G401.6 (cell line): ENCODE measurements at regions not wholly inside any gene's neighbourhood (a gene's known extent, or its start where the extent isn't known, plus 50 kb on each side); places are given as distances from the start of the nearest gene placed in this dataset.
"Not testable (repeated sequence)": the region's sequence is repeated elsewhere in the genome, so short reads cannot be mapped to it uniquely, and the experiment has no call there.

Source experiments
- FAIRE-seq: peaks from 2 replicates; lab custom pipeline; 2012; peaks lifted over from hg19 to GRCh38; lab: Jason Lieb, UNC

DNA sequence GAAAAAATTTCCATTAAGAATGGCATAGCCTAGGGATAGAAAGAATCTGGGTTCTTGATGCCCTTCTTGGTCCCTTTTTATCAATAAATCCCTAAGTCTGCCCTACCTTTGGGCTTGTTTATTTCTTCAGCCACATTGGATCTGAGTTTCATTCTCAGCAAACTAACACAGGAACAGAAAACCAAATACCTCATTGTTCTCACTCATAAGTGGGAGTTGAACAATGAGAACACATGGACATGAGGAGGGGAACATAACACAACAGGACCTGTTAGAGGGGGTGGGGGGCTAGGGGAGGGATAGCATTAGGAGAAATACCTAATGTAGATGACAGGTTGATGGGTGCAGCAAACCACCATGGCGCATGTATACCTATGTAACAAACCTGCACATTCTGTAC is 237.0 kb upstream of the MAP2 start:
- FAIRE-seq = not testable (repeated sequence)

DNA sequence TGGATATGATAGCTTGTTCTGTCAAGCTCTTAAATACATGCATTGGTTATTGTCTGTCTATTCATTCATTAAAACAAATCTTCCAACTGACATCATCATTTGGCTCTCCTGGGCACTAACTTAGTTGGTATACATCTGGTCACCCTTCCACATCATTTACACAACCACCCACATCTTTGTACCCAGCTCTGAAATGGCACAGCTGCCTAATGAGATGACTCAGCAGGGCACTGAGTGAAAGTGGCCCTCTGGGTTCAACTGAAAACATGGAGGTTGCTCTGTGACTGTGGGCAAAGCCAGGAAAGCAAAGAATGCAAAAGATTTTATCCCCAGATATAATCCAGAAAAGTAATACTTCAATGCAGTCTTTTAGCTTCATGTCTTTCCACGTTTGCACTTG is 234.0 kb upstream of the MAP2 start:
- no peak for FAIRE-seq

GRCh38 chr2:209191139-209191538 is 232.7 kb upstream of the MAP2 start:
- no peak for FAIRE-seq

GRCh38 chr2:209194717-209195116 is 229.1 kb upstream of the MAP2 start:
- FAIRE-seq = no peak

DNA sequence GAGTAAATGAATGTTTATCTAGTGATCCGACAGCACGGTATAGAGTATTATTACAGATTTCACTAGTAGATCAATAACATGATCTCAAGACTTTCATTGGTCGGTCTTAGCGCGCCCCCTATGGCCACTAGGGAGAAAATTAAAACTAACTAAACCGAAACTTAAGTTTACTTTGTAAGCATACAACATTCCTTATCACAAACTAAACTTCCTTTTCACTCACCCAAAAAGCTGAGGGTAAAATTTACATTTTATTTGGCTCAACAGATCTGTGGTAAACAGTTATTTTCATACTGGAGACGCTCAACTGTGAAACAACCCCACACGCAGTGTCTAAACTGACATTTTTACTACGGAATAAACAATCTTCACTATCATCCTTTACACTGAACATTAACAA is 215.6 kb upstream of the MAP2 start:
- peak; percentile 68 for FAIRE-seq

GRCh38 chr2:209209943-209210342 is 213.9 kb upstream of the MAP2 start:
- FAIRE-seq = no peak

DNA sequence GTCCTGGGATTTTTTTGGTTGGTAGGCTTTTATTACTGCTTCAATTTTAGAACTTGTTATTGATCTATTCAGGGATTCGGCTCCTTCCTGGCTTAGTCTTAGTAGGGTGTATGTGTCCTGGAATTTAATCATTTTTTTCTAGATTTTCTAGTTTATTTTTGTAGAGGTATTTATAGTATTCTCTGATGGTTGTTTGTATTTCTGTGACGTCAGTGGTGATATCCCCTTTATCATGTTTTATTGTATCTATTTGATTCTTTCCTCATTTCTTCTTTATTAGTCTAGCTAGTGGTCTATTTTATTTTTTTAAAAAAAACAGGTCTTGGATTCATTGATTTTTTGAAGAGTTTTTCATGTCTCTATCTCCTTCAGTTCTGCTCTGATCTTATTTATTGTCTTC is 193.3 kb upstream of the MAP2 start:
- FAIRE-seq = no peak

DNA sequence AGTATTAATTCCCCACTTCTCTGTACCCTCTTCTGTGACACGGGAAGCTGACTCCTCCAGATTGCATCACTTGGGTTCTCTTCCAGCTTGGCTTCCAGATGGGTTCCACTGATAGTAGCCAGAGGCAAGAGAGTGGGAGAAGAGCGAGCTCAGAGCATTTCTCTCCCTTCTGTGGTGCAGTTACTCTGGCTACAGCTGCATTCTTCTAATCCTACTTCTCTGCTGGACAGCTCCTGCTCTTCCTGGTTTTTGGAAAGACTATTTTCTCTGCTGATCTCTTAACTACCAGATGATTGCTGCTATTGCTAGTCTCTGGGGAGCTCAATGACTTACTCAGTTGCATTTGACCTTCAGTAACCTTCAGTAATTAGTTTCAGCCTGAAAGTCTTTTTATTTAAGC is 187.5 kb upstream of the MAP2 start:
- no peak for FAIRE-seq

DNA sequence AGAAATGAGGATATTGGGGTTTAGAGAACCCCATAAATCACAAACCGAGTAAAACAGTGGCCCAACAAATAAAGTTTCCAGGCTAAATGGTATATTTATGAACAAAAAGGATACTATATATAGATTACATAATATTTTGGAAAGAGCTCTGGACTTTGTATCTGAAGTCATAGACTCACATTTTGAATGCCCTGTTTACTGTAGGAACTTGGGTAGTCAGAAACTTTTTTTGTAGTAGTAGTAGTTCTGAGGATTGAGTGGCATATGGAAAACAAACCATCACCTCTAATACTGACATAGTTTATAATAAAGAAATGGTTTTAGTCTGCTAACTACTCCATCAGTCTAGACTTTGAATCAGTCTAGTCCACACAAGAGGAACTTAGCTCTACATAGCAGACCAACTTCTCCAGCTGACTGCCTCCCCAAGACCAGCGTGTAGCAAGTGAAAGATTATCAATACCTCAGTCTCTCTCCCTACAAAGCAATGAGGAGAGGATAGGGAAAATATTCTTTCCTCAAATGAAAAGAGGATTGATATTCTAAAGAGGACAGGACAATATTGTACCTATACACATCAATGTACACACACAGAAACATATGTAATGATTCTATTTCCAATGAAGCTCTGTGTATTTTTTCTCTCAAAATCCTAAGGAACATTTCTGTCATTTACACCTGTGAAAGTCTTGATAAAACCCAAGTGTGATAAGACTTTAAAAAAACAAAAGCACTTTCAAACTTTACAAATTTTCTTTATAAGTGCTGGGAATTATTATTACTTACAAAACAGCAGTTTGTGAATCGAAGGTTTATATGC is 184.9 kb upstream of the MAP2 start:
- no peak for FAIRE-seq

- no peak for FAIRE-seq
Measured at GRCh38 chr2:209239585-209239938, 184.3 kb upstream of the MAP2 start.

DNA sequence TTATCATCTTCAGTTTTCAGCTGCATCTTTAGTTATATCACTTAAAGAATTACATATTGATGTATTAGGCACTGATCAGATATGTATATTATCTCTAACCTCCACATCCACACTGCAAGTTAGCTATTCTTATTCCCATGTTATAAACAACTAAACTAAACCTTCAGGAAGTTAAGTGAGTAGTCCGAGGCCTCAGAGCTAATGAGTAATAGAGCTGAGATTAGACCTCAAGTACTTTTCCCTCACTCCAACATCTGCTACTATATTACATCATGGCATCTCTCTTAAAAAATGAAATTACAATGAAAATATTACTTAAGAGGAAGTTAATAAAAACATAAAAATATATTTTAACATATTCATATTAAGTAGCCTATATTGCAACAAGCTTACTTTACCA is 183.6 kb upstream of the MAP2 start:
- no peak for FAIRE-seq

- no peak for FAIRE-seq
Measured at GRCh38 chr2:209253544-209253943, 170.3 kb upstream of the MAP2 start.

- FAIRE-seq = no peak
Measured at GRCh38 chr2:209259767-209260166, 164.1 kb upstream of the MAP2 start.

GRCh38 chr2:209260281-209260680 is 163.6 kb upstream of the MAP2 start:
- no peak for FAIRE-seq

DNA sequence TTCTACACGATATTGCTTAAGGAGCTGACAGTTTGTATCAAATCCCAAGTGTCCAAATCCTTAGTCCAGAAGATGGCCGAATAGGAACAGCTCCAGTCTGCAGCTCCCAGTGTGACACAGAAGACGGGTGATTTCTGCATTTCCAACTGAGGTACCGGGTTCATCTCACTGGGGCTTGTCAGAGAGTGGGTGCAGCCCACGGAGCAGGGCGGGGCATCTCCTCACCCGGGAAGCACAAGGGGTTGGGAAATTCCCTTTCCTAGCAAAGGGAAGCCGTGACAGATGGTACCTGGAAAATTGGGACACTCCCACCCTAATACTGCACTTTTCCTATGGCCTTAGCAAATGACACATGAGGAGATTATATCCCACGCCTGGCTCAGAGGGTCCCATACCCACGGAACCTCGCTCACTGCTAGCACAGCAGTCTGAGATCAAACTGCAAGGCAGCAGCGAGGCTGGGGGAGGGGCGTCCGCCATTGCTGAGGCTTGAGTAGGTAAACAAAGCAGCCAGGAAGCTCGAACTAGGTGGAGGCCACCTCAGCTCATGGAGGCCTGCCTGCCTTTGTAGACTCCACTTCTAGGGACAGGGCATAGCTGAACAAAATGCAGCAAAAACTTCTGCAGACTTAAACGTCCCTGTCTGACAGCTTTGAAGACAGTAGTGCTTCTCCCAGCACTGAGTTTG is 162.3 kb upstream of the MAP2 start:
- not testable (repeated sequence) for FAIRE-seq

DNA sequence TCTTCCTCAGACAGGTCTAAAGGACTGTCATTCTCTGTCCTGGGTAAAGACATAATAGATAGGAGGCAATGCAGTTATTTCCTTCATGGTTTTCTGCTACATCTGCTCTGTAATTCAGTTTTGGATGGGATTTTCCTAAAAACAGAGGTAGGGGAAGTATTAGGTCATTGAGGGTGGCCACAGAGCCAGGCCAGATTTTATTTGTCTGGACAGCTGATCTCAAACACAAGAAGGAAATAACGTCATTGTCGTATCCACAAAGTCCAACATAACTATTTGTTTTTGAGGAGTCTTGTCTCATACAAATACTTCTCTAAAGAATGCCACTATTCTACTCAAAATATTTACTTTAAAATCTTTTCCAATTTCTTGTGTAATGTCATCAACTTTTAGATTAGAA is 154.8 kb upstream of the MAP2 start:
- no peak for FAIRE-seq

DNA sequence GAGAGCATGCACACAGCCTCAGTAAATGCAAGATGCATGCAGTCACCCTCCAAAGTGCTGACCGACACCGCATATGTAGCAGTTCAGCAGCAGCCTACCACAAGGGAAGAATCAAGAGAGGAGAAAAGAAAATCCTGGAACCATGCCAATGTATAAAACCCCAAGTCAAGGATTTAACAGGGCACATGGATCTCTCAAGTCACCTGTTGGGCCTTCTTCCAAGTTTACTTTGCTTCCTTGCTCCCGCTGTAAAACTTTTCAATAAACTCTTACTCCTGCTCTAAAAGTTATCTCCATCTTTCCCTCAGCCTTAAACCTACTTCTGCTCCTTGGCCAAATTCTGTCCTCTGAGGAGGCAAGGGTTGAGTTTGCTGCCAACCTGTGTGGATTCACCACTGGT is 147.8 kb upstream of the MAP2 start:
- no peak for FAIRE-seq

- no peak for FAIRE-seq
Measured at GRCh38 chr2:209277444-209277843, 146.4 kb upstream of the MAP2 start.

DNA sequence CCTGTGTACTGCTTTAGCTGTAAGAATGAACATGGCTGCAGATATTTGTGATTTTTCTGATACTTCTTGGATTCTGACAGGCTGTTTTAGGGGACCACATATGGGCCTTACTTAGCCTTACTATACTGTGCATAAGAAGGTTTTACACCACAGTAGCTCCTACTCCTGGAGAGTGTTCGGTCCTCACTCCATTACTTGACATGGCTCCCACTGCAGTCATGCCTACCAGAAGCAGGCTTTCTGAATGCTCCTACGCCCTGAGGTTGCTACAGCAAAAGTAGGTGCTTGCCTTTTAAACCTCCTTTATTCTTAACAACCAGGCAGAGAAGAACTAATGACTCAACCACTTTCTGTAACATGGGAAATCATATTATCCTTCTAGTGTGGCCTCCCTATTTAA is 125.2 kb upstream of the MAP2 start:
- FAIRE-seq = no peak

GRCh38 chr2:209299478-209299877 is 124.4 kb upstream of the MAP2 start:
- FAIRE-seq = not testable (repeated sequence)

DNA sequence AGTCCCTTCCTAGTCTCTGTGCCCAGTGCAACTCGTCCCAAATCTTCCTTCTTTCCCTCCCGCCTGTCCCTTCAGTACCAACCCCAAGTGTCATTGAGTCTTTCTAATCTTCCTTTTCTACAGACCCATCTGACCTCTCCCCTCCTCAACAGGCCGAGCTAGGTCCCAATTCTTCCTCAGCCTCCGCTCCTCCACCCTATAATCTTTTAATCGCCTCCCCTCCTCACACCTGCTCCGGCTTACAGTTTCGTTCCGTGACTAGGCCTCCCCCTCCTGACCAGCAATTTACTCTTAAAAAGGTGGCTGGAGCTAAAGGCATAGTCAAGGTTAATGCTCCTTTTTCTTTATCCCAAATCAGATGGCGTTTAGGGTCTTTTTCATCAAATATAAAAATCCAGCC is 123.1 kb upstream of the MAP2 start:
- not testable (repeated sequence) for FAIRE-seq

DNA sequence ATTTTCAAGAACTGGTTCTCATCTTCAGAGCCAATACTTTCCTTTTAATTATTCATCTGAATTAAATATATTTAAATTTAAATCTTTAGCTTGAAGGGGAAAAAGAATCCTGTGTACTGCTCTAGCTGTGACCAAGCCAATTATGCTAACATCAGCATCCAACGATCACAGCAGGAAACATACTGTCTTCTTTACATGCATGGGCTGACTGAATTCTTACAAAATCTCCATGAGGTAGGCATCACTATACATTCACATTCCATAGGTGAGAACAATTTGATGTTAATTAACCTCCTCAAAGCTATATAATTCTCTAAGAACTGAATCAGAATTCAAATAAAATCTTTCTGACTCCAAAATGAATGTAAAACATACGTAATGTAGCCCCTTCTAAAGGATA is 118.8 kb upstream of the MAP2 start:
- no peak for FAIRE-seq

- FAIRE-seq = no peak
Measured at GRCh38 chr2:209305746-209306196, 118.1 kb upstream of the MAP2 start.
